ENCODE measurements at regions not wholly inside any gene's neighbourhood (a gene's known extent, or its start where the extent isn't known, plus 50 kb on each side); places are given as distances from the start of the nearest gene placed in this dataset.

DNA sequence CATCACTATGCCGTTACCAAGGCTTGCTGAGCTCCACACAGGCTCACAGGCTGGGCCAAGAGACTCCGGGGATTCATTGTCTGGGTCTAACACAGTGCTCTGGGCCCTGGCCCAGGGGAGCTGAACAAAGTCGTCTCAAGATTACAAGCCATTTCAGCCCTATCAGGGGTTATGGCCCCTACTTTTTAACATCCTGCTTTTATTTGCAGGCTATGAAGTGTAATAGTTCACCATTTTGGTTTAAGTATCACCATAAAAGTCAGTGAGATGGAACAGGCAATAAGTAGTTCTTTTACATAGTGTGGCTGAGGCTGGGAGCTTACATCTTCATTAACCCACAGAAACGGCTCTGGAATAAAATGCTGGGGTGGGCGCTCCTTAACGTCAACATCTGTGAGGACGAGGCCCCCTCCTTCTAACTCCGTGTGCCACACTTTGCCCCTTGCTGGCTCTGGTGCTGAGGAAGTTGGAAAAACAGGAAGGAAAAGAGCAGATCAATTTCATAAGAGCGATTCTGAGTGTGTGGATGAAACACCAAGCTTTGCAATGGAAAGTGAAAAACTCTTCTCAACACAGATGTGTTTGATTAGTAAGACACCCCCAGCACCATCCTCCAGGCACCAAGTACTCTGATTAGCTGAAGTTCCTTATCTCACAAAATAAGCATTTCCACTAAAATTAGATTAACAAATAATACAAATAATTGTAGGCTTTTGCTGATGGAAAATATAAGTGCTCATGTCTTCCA lies 447.3 kb downstream of the MAFB start:
- no peak overlapping the region for H3K27ac ChIP-seq (ENCODE audit: insufficient read depth, low read depth, low read length)
- TF ChIP-seq MYC (IDR thresholded peaks at IDR 0.05; ENCODE audit: low read depth, low read length) = no peak
- no peak for TF ChIP-seq FOS (IDR thresholded peaks at IDR 0.05; ENCODE audit: borderline replicate concordance, insufficient read depth, low read length)
- TF ChIP-seq MAX (IDR thresholded peaks at IDR 0.05; ENCODE audit: insufficient read depth, insufficient read length) = no peak
- no peak for TF ChIP-seq JUN (IDR thresholded peaks at IDR 0.05; ENCODE audit: borderline replicate concordance, insufficient read depth, insufficient read length, low read depth)
- no peak for TF ChIP-seq GATA2 (IDR thresholded peaks at IDR 0.05; ENCODE audit: insufficient read depth, insufficient read length, low read depth, low read length)
- TF ChIP-seq POLR2AphosphoS5 (IDR thresholded peaks at IDR 0.05; ENCODE audit: insufficient read depth, low read depth, low read length) = no peak
- TF ChIP-seq EZH2 (IDR thresholded peaks at IDR 0.05; ENCODE audit: borderline replicate concordance, low read depth, low read length, severe bottlenecking) = no peak
- TF ChIP-seq CTCF (IDR thresholded peaks at IDR 0.05; ENCODE audit: extremely low read depth in 1 of 2, insufficient read depth in 1 of 2, low read depth in 1 of 2, low read length in 2 of 2) = no peak
- TF ChIP-seq POLR2A (IDR thresholded peaks at IDR 0.05; ENCODE audit: low read depth, low read length) = no peak
- no TSS peak for BruUV-seq (replicated peaks)
- no peaks in the 10 kb centered on the region for H3K4me1 ChIP-seq (ENCODE audit: control insufficient read depth, extremely low read depth, insufficient read depth, low read length)
- DNase-seq (ENCODE audit: low read depth, low spot score) (no peak), FAIRE-seq (no peak)
- no peaks in the 10 kb centered on the region for H4K20me1 ChIP-seq (replicated peaks; ENCODE audit: control insufficient read depth, extremely low read depth, insufficient read depth, low read length)
- H2AFZ ChIP-seq (ENCODE audit: low read depth, low read length) = no peak overlapping the region
- H3K27me3 ChIP-seq (ENCODE audit: control insufficient read depth in 2 of 2, insufficient read depth in 2 of 2, low read length in 2 of 2) = peaks cover 0 to 2% of the 10 kb centered on the region in 2 experiments
- H3K79me2 ChIP-seq (ENCODE audit: control insufficient read depth, insufficient read depth, low read length) = no peaks in the 10 kb centered on the region
- dilution Hi-C loops (cut with MboI; ENCODE audit: extremely low pct_ligation_motif_present, low sequenced_read_pairs) = no loop called here
- H3K9ac ChIP-seq (replicated peaks; ENCODE audit: extremely low read depth, insufficient read depth, low read length) = no peak overlapping the region
- ChIA-PET CTCF (no interaction called here), POLR2A (no interaction called here)
- no peaks in the 10 kb centered on the region for H3K9me1 ChIP-seq (replicated peaks; ENCODE audit: control insufficient read depth, extremely low read depth, insufficient read depth, low read length)
- no peak overlapping the region for H3K4me2 ChIP-seq (ENCODE audit: insufficient read depth, low read length)
- no peaks in the 10 kb centered on the region for H3K9me3 ChIP-seq (replicated peaks; ENCODE audit: control insufficient read depth, insufficient read depth, low read length)
- H3K36me3 ChIP-seq (ENCODE audit: control insufficient read depth in 2 of 2, extremely low read depth in 1 of 2, insufficient read depth in 2 of 2, low read length in 2 of 2) = no peaks in the 10 kb centered on the region
- no peak overlapping the region for H3K4me3 ChIP-seq (replicated peaks in 1 of 3; ENCODE audit: insufficient read depth in 1 of 3, low read depth in 1 of 3, low read length in 3 of 3)
- intact Hi-C loops (cut with micrococcal nuclease) = no loop called here
